ENCODE measurements at regions not wholly inside any gene's neighbourhood (a gene's known extent, or its start where the extent isn't known, plus 50 kb on each side); places are given as distances from the start of the nearest gene placed in this dataset.
"Not testable (repeated sequence)": the region's sequence is repeated elsewhere in the genome, so short reads cannot be mapped to it uniquely, and the experiment has no call there.

DNA sequence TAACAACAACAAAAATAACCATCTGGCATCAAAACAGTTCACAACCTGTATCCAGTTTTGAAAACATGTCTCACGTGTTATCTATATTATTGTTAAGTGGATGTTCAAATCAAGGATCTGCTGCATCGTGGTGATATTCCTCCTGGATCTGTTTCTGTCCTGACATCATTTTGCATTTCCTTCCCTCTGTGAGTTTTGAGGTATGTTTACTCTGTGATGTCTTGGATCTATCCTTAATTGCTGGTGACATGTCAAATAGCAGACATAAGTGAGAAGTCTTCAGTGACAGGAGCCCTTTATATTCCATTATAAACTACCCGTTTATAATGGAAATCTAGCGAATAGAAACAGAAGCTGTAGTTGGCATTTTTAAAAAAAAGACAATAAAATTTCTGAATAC, 381.8 kb upstream of the NOX3 start:
- Mint-ChIP-seq H3K27me3 (no peaks in the 10 kb centered on the region), H3K4me3 (no peak overlapping the region), H3K36me3 (no peaks in the 10 kb centered on the region), H3K9me3 (no peaks in the 10 kb centered on the region), H3K27ac (no peak overlapping the region), H3K4me1 (no peaks in the 10 kb centered on the region)
- CTCF ChIA-PET, result no interaction called here
- no peak for DNase-seq

- Mint-ChIP-seq H3K4me3 (no peak overlapping the region), H3K9me3 (no peaks in the 10 kb centered on the region), H3K27ac (no peak overlapping the region), H3K36me3 (no peaks in the 10 kb centered on the region), H3K4me1 (no peaks in the 10 kb centered on the region), H3K27me3 (no peaks in the 10 kb centered on the region)
- CTCF ChIA-PET, result no interaction called here
- DNase-seq, result no peak
Measured at GRCh38 chr6:155832596-155832995, 377.0 kb upstream of the NOX3 start.

DNA sequence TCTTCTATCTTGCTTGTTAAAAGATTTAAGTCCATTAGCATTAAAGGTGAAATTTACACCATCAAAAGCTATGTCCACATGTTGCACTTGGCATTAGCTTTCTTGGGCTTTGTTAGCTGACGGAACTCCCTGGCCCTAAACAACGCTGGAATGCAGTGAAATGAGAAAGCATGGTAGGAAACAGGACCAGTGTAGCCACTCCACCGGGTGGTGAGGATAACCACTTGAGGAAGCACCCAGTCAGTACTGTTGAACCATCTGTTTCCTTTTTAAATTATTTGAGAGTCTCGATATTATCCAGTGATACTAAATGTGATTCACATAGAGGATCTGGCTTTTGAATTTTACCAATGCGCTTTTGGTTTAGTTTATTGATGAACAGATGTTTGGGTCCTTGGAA, 374.9 kb upstream of the NOX3 start:
- no peaks in the 10 kb centered on the region for H3K4me1 Mint-ChIP-seq
- no peaks in the 10 kb centered on the region for H3K36me3 Mint-ChIP-seq
- H3K4me3 Mint-ChIP-seq, result no peak overlapping the region
- no peaks in the 10 kb centered on the region for H3K9me3 Mint-ChIP-seq
- no peak overlapping the region for H3K27ac Mint-ChIP-seq
- CTCF ChIA-PET, result no interaction called here
- no peak for DNase-seq
- H3K27me3 Mint-ChIP-seq, result no peaks in the 10 kb centered on the region

DNA sequence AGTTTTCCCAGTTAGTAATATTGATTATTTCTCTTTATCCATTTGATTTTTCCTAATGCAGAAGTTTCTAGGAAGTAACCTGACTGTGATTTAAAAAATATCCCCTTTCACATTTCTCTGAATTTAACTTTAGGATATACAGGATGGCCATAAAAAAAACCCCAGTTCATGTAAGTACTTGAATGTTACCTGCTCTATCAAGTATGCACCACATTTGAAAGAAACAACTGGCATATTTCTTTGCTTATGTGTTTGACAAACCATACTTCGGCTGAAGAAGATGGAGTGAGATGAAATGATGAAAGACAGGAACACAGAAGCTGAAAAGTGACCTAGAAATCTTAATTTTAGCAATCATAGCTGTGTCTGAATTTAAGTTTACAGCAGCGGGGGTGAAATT, 374.0 kb upstream of the NOX3 start:
- Mint-ChIP-seq H3K27me3 (no peaks in the 10 kb centered on the region), H3K36me3 (no peaks in the 10 kb centered on the region), H3K27ac (no peak overlapping the region), H3K4me1 (no peaks in the 10 kb centered on the region), H3K9me3 (no peaks in the 10 kb centered on the region), H3K4me3 (no peak overlapping the region)
- CTCF ChIA-PET, result no interaction called here
- DNase-seq, result no peak

DNA sequence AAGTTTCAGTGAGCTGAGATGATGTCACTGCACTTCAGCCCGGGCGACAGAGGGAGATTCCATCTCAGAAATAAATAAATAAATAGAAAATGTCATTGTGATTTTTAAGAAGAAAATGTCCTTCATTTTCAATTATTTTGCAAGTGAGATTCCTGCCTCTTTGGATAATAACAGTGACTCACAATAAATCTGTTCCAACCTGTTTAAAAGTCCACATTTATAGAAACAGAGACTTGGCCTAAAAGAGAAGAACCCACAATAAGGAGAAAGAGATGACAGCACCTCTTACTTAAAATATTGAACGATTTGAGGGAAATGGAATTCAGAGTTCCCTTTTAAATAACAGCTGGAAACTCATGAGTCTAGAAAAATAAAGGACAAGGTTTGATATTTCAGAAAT, 373.4 kb upstream of the NOX3 start:
- CTCF ChIA-PET, result no interaction called here
- Mint-ChIP-seq H3K4me3 (no peak overlapping the region), H3K36me3 (no peaks in the 10 kb centered on the region), H3K9me3 (no peaks in the 10 kb centered on the region), H3K4me1 (no peaks in the 10 kb centered on the region), H3K27me3 (no peaks in the 10 kb centered on the region), H3K27ac (no peak overlapping the region)
- no peak for DNase-seq

DNA sequence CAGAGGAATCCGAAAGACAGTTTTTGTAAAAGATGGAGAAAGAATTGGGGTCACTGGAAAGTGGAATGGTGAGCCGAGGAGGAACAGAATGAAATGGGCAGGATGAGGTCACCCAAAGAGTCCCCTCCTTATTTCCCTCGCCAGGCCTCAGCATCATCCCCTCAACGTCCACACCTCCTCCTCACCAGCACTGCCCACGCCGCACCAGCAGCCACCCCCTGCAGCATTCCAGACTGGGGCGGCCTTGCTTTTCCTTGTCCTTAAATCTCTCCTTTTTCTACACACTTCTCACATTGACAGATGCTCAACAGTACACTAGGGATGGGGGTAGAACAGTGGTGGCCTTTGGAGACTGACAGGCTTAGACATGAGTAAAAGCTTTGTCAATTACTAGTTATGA, 363.1 kb upstream of the NOX3 start:
- Mint-ChIP-seq H3K9me3 (no peaks in the 10 kb centered on the region), H3K4me3 (no peak overlapping the region), H3K27me3 (no peaks in the 10 kb centered on the region), H3K36me3 (no peaks in the 10 kb centered on the region), H3K27ac (no peak overlapping the region), H3K4me1 (no peaks in the 10 kb centered on the region)
- no peak for DNase-seq
- CTCF ChIA-PET, result no interaction called here

DNA sequence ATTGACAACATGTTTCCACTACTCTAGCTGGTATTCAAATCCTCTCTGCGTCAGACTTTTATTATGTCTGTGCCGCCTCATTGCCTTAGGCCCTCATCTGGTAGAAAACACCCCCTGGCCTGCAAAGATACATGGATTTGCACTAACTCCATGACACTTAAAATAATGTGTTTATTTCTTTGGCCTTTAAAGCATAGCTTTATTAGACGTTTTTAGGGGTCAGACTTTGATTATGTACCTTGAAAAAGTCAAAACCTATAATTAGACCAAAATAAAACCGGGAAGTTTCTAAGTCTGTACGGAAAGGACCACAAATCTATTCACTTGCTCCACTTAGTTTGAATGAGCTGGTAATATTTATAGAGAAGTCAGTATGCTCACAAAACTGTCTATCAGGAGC, 357.9 kb upstream of the NOX3 start:
- Mint-ChIP-seq H3K4me1 (no peaks in the 10 kb centered on the region), H3K4me3 (no peak overlapping the region), H3K27ac (no peak overlapping the region), H3K36me3 (no peaks in the 10 kb centered on the region), H3K9me3 (no peaks in the 10 kb centered on the region), H3K27me3 (no peaks in the 10 kb centered on the region)
- no peak for DNase-seq
- CTCF ChIA-PET, result no interaction called here

- no peak overlapping the region for H3K27ac Mint-ChIP-seq
- H3K4me1 Mint-ChIP-seq, result no peaks in the 10 kb centered on the region
- no peaks in the 10 kb centered on the region for H3K36me3 Mint-ChIP-seq
- H3K9me3 Mint-ChIP-seq, result no peaks in the 10 kb centered on the region
- no peak overlapping the region for H3K4me3 Mint-ChIP-seq
- DNase-seq, result no peak
- no peaks in the 10 kb centered on the region for H3K27me3 Mint-ChIP-seq
- CTCF ChIA-PET, result no interaction called here
Measured at GRCh38 chr6:155807243-155807642, 351.6 kb upstream of the NOX3 start.

DNA sequence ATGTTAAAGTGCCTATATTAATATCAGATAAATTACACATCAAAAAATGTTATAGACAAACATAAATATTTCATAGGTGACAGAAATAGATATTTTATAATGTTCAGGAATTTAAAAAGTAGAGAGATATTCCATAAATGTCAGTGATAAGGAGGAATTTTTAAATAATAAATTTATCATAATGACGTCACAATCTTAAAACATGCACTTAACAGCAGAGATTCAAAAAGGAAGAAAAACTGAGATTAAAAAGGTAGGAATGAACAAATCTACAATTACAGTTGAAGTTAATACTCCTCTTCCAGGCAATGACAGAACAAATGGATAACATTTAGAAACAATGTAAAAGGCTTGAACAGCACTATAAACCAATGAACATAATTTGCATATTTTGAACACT, 345.4 kb upstream of the NOX3 start:
- no peaks in the 10 kb centered on the region for H3K27me3 Mint-ChIP-seq
- no peak for DNase-seq
- no peak overlapping the region for H3K27ac Mint-ChIP-seq
- no peaks in the 10 kb centered on the region for H3K36me3 Mint-ChIP-seq
- H3K4me1 Mint-ChIP-seq, result no peaks in the 10 kb centered on the region
- no peaks in the 10 kb centered on the region for H3K9me3 Mint-ChIP-seq
- CTCF ChIA-PET, result no interaction called here
- H3K4me3 Mint-ChIP-seq, result no peak overlapping the region

- DNase-seq, H3K27ac Mint-ChIP-seq, H3K4me1 Mint-ChIP-seq, H3K27me3 Mint-ChIP-seq, H3K9me3 Mint-ChIP-seq, CTCF ChIA-PET, H3K36me3 Mint-ChIP-seq, H3K4me3 Mint-ChIP-seq: not testable (repeated sequence)
Measured at GRCh38 chr6:155798876-155799275, 343.2 kb upstream of the NOX3 start.

DNA sequence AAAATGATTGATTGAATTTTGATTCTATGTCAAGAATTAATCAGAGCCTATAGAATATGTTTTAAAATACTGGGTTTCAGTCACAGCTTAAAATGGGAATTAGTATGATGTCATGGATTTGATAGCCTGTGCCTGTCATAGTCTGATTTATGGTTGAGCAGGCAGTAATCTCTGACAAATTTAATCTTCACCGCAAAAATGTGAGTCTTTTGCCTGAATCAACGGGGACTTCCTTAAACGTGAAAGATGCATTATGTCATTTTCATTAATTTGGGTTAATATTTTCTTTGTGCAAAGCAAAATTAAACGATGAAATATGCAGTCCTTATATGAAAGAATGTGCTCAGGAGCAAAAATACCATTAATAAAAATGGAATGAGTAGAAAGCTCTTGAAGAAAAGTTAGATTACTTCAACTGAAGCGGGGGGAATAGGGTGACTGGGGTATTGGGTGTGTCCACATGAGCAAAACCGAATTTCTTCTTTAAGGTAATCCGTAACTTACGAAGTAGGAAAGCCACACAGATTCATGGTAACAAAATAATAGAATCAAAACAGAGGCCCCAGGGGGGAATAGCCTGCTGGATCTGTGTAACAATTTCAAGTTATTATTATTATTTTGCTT, 339.6 kb upstream of the NOX3 start:
- H3K4me1 Mint-ChIP-seq, result no peaks in the 10 kb centered on the region
- no peak overlapping the region for H3K4me3 Mint-ChIP-seq
- CTCF ChIA-PET, result no interaction called here
- DNase-seq, result no peak
- H3K27ac Mint-ChIP-seq, result no peak overlapping the region
- no peaks in the 10 kb centered on the region for H3K9me3 Mint-ChIP-seq
- H3K27me3 Mint-ChIP-seq, result no peaks in the 10 kb centered on the region
- no peaks in the 10 kb centered on the region for H3K36me3 Mint-ChIP-seq

DNA sequence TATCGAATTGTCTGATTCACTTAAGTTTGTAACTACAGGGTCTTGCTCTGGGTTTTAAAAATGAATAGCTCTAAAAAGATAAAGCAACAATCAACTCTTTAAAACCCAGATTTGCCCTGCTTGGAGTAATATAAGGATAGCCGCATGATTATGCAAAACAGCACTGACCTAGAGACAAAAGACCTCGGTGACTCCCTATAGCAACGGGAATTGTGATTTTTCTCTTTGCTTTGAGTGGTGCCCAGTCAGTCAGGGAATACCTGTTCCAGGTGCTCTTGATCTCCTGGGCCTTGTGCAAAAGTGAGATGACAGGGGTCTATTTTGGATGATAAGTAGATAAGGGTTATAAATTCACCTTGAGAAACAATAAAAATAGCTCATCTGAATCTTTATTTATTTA, 336.3 kb upstream of the NOX3 start:
- no peak for DNase-seq
- no peaks in the 10 kb centered on the region for H3K4me1 Mint-ChIP-seq
- H3K27me3 Mint-ChIP-seq, result no peaks in the 10 kb centered on the region
- CTCF ChIA-PET, result no interaction called here
- H3K9me3 Mint-ChIP-seq, result no peaks in the 10 kb centered on the region
- no peak overlapping the region for H3K27ac Mint-ChIP-seq
- no peaks in the 10 kb centered on the region for H3K36me3 Mint-ChIP-seq
- H3K4me3 Mint-ChIP-seq, result no peak overlapping the region

GRCh38 chr6:155791186-155791585, 335.5 kb upstream of the NOX3 start:
- Mint-ChIP-seq H3K9me3 (no peaks in the 10 kb centered on the region), H3K36me3 (no peaks in the 10 kb centered on the region), H3K27me3 (no peaks in the 10 kb centered on the region), H3K4me3 (no peak overlapping the region), H3K27ac (no peak overlapping the region), H3K4me1 (no peaks in the 10 kb centered on the region)
- DNase-seq, result no peak
- CTCF ChIA-PET, result no interaction called here

GRCh38 chr6:155787168-155787567, 331.5 kb upstream of the NOX3 start:
- DNase-seq, result no peak
- no peak overlapping the region for H3K27ac Mint-ChIP-seq
- no peaks in the 10 kb centered on the region for H3K36me3 Mint-ChIP-seq
- no peaks in the 10 kb centered on the region for H3K9me3 Mint-ChIP-seq
- H3K27me3 Mint-ChIP-seq, result no peaks in the 10 kb centered on the region
- no peaks in the 10 kb centered on the region for H3K4me1 Mint-ChIP-seq
- H3K4me3 Mint-ChIP-seq, result no peak overlapping the region
- CTCF ChIA-PET, result no interaction called here

DNA sequence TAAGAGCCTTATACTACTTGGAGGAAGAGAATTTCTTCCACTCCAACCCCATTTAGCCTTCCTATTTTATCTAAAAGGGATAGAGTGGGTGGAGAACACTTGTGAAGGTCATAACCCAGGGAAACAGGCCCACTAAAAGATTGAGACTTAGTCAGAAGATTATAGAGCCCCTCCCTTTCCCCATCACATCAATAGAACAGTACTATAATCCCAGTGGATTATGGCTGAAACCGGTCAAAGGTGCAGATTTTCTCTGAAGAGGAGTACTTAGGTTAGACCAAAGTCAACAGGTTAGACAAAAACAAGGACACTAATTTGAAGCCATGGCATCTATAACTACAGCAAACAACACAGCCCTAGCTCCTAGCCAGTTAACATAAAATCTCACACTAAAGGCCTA, 330.9 kb upstream of the NOX3 start:
- no peaks in the 10 kb centered on the region for H3K4me1 Mint-ChIP-seq
- no peaks in the 10 kb centered on the region for H3K27me3 Mint-ChIP-seq
- no peak for DNase-seq
- H3K36me3 Mint-ChIP-seq, result no peaks in the 10 kb centered on the region
- no peaks in the 10 kb centered on the region for H3K9me3 Mint-ChIP-seq
- no peak overlapping the region for H3K27ac Mint-ChIP-seq
- H3K4me3 Mint-ChIP-seq, result no peak overlapping the region
- CTCF ChIA-PET, result no interaction called here

GRCh38 chr6:155782739-155783459, 327.3 kb upstream of the NOX3 start:
- no peak for DNase-seq
- H3K9me3 Mint-ChIP-seq, result no peaks in the 10 kb centered on the region
- CTCF ChIA-PET, result no interaction called here
- no peaks in the 10 kb centered on the region for H3K4me1 Mint-ChIP-seq
- H3K4me3 Mint-ChIP-seq, result no peak overlapping the region
- H3K36me3 Mint-ChIP-seq, result no peaks in the 10 kb centered on the region
- H3K27me3 Mint-ChIP-seq, result no peaks in the 10 kb centered on the region
- no peak overlapping the region for H3K27ac Mint-ChIP-seq
